K562 (cell line): ENCODE measurements at regions not wholly inside any gene's neighbourhood (a gene's known extent, or its start where the extent isn't known, plus 50 kb on each side); places are given as distances from the start of the nearest gene placed in this dataset.
"Not testable (repeated sequence)": the region's sequence is repeated elsewhere in the genome, so short reads cannot be mapped to it uniquely, and the experiment has no call there.

Experiments used
- ATAC-seq: fragments of 200-7000 bp; cut with Tn5 transposase; 3 replicates; pipeline ENCODE4 v1.9.1; 2020; ENCODE audit warnings: moderate library complexity
- BruUV-seq: library from RNA; stranded (reverse); fragments of 400-500 nt; replicated peaks from 2 replicates; lab custom pipeline; 2021; lab: Mats Ljungman, UMichigan
- CTCF ChIA-PET: fragments of 300-600 bp; formaldehyde crosslinking; extraction: SDS; loops from one replicate; lab custom pipeline; 2021; ENCODE audit warnings: low intra/inter-chr PET ratio; lab: Yijun Ruan, JAX
- POLR2A ChIA-PET: fragments of 300-600, 350-650 bp; sonication (Branson Sonifier 250); formaldehyde crosslinking; extraction: SDS; loops from one replicate; lab custom pipeline; 2021; ENCODE audit warnings: antibody characterized with exemption, inconsistent platforms; lab: Yijun Ruan, JAX
- DNase-seq, 4 experiments: peaks; one replicate each; pipeline versions ENCODE4 v3.0.0 to v3.0.0-alpha.2; 2011 to 2018; ENCODE audit warnings: low spot score in 3 of 4, mixed read lengths in 3 of 4; ENCODE audit errors: extremely low read depth in 1 of 4
- FAIRE-seq: peaks from 2 replicates; lab custom pipeline; 2011; peaks lifted over from hg19 to GRCh38; lab: Jason Lieb, UNC
- H2AFZ ChIP-seq: 2 replicates; pipeline ENCODE4 v1.6.0; 2011; ENCODE audit warnings: low read depth, low read length, control low read depth, inconsistent platforms
- H3K27ac ChIP-seq: fragments of 200-600 bp; 3 replicates; pipeline ENCODE4 v1.8.0; 2011; ENCODE audit warnings: low read depth, mild to moderate bottlenecking, control low read depth, inconsistent platforms, low read length, moderate library complexity, mixed read lengths; ENCODE audit errors: extremely low read depth
- H3K27me3 ChIP-seq, 2 experiments: fragments of 300-600 bp in 1 of 2; 2 replicates in 1 of 2; 3 replicates in 1 of 2; pipeline versions ENCODE4 v1.6.0 to v1.8.0; 2011; ENCODE audit warnings: inconsistent platforms in 2 of 2, low read length in 2 of 2, mild to moderate bottlenecking in 1 of 2, mixed read lengths in 1 of 2, moderate library complexity in 1 of 2; ENCODE audit not compliant: control insufficient read depth in 2 of 2, insufficient read depth in 2 of 2
- H3K36me3 ChIP-seq: fragments of 300-600 bp; 3 replicates; pipeline ENCODE4 v1.8.0; 2011; ENCODE audit warnings: mild to moderate bottlenecking, low read length, inconsistent platforms; ENCODE audit not compliant: control insufficient read depth, insufficient read depth
- H3K4me1 ChIP-seq, 2 experiments: fragments of 200-600 bp in 1 of 2; replicated peaks in 1 of 2; 2 replicates in 1 of 2; 3 replicates in 1 of 2; pipeline versions ENCODE4 v1.5.1 to v1.8.0; 2011; ENCODE audit warnings: inconsistent platforms in 2 of 2, low read length in 2 of 2, mild to moderate bottlenecking in 1 of 2, mixed read lengths in 1 of 2, moderate library complexity in 1 of 2; ENCODE audit not compliant: control insufficient read depth in 2 of 2, insufficient read depth in 2 of 2
- H3K4me2 ChIP-seq: 2 replicates; pipeline ENCODE4 v1.6.1; 2011; ENCODE audit warnings: low read length, control low read depth, inconsistent platforms, mixed read lengths; ENCODE audit not compliant: insufficient read depth
- H3K4me3 ChIP-seq: fragments of 200-600 bp; sonication (generic), shearing (Covaris generic); 2 replicates; pipeline ENCODE4 v1.5.1; 2016; ENCODE audit warnings: control low read depth, inconsistent platforms
- H3K79me2 ChIP-seq: fragments of 200-600 bp; 3 replicates; pipeline ENCODE4 v1.8.0; 2011; ENCODE audit warnings: low read length, inconsistent platforms; ENCODE audit not compliant: control insufficient read depth, insufficient read depth
- H3K9ac ChIP-seq, 2 experiments: 2 replicates each; pipeline versions ENCODE4 v1.6.0 to v1.6.1; 2011; ENCODE audit warnings: low read depth in 2 of 2, low read length in 2 of 2, control low read depth in 1 of 2, inconsistent platforms in 1 of 2, mild to moderate bottlenecking in 1 of 2, mixed read lengths in 1 of 2; ENCODE audit not compliant: insufficient read depth in 1 of 2
- H3K9me1 ChIP-seq: one replicate; pipeline ENCODE4 v1.6.0; 2011; ENCODE audit warnings: inconsistent platforms, mild to moderate bottlenecking, low read length, moderate library complexity; ENCODE audit not compliant: control insufficient read depth, insufficient read depth
- H3K9me3 ChIP-seq: replicated peaks from 2 replicates; pipeline ENCODE4 v1.5.1; 2011; ENCODE audit warnings: low read depth, low read length, inconsistent platforms; ENCODE audit not compliant: control insufficient read depth, insufficient read depth
- H4K20me1 ChIP-seq: replicated peaks from 2 replicates; pipeline ENCODE4 v1.6.1; 2011; ENCODE audit warnings: low read length, inconsistent platforms, mixed read lengths; ENCODE audit not compliant: control insufficient read depth, insufficient read depth
- WGBS: fragments of 100-300 bp; shearing (Covaris generic); methylation state at CpG from one replicate; pipeline ENCODE4 v1.1.6; 2016; ENCODE audit warnings: low coverage, mixed read lengths; ENCODE audit not compliant: insufficient coverage; ENCODE audit errors: missing lambda C conversion rate; 5-methylcytosine and 5-hydroxymethylcytosine counted together
- in situ Hi-C: fragments of 300-500 bp; cut with MboI; formaldehyde crosslinking; loops from 4 replicates; pipeline ENCODE4 v1.15.0; 2018; ENCODE audit warnings: inconsistent platforms, mixed read lengths
- intact Hi-C: fragments of 100-400 bp; cut with micrococcal nuclease; formaldehyde crosslinking; loops from 2 replicates; pipeline ENCODE4 v1.14.2; 2022

DNA sequence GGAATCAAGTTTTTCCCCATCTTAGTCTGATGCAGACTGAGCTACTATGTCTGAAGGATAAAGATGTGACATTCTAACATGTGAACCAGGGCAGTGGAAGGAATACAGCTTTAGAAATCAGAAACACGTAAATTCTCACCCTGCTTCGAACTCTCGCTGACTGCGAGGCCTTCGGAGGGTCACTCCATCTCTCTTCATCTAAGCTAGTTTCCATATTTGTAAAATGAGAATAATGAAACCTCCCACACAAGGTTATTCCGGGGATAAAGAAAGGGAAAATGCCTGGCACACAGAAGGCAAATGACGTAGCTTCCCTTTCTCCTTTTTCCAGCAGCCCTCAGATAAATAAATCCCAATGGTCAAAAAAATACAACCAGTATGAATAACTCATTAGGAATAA, 152.0 kb downstream of the ATP6V0E2 start:
- CTCF ChIA-PET, H3K36me3 ChIP-seq, ATAC-seq, H3K4me2 ChIP-seq, H3K9ac ChIP-seq, H3K27ac ChIP-seq, H3K4me1 ChIP-seq, H3K9me3 ChIP-seq, BruUV-seq, FAIRE-seq, intact Hi-C loops, H2AFZ ChIP-seq, H4K20me1 ChIP-seq, POLR2A ChIA-PET, H3K4me3 ChIP-seq, H3K9me1 ChIP-seq, H3K79me2 ChIP-seq, DNase-seq: not testable (repeated sequence)
- in situ Hi-C loops = loop anchor here (25.0 kb wide), 1 partner anchor 164 kb away; the partner anchor contains the start of gene ATP6V0E2
- 3% methylated on average over 6 of the region's 7 CpGs for WGBS
- peaks cover 3 to 14% of the 10 kb centered on the region in 2 experiments; a peak in 4 of 5 replicates for H3K27me3 ChIP-seq

GRCh38 chr7:150028344-150029012, 154.7 kb downstream of the ATP6V0E2 start:
- H3K27me3 ChIP-seq = peaks cover 3 to 14% of the 10 kb centered on the region in 2 experiments; a peak in 4 of 5 replicates
- intact Hi-C loops, H3K27ac ChIP-seq, POLR2A ChIA-PET, DNase-seq, H2AFZ ChIP-seq, H3K9ac ChIP-seq, H3K36me3 ChIP-seq, H3K9me1 ChIP-seq, H3K4me1 ChIP-seq, BruUV-seq, H3K9me3 ChIP-seq, FAIRE-seq, H4K20me1 ChIP-seq, ATAC-seq, CTCF ChIA-PET, H3K4me2 ChIP-seq, H3K79me2 ChIP-seq, H3K4me3 ChIP-seq: not testable (repeated sequence)
- WGBS = 1% methylated on average over 7 of the region's 13 CpGs
- in situ Hi-C loops = loop anchor here (25.0 kb wide), 1 partner anchor 166 kb away; the partner anchor contains the start of gene ATP6V0E2

- H3K36me3 ChIP-seq, H3K9me1 ChIP-seq, H3K4me3 ChIP-seq, DNase-seq, H3K27ac ChIP-seq, BruUV-seq, POLR2A ChIA-PET, H3K9me3 ChIP-seq, FAIRE-seq, CTCF ChIA-PET, H3K4me1 ChIP-seq, H3K9ac ChIP-seq, ATAC-seq, H2AFZ ChIP-seq, H3K79me2 ChIP-seq, H4K20me1 ChIP-seq, intact Hi-C loops, H3K4me2 ChIP-seq: not testable (repeated sequence)
- peaks cover 3 to 11% of the 10 kb centered on the region in 2 experiments; a peak in 3 of 5 replicates for H3K27me3 ChIP-seq
- 2% methylated on average over 6 of the region's 6 CpGs for WGBS
- in situ Hi-C loops = loop anchor here (25.0 kb wide), 1 partner anchor 167 kb away; the partner anchor contains the start of gene ATP6V0E2
Measured at GRCh38 chr7:150029013-150029389, 155.2 kb downstream of the ATP6V0E2 start.

DNA sequence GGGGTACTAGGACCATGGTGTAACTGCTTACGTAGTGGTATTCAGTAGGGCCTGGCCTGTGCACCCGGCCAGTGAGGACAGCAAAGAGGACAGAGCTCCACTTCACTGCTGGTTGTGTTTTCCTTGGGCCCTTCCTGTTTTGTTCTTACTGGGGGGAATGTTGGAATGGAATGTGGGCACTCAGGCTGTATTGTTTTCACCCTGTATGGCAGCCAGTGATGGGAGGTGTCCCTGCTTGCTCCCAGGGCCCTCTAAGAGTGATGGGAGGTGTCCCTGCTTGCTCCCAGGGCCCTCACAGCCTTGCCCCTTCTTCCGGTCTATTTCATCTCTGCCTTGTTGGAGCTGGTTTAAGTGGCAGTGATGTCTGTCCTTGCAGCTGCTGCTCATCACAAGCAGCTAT, 158.0 kb downstream of the ATP6V0E2 start:
- ATAC-seq, H3K27ac ChIP-seq, BruUV-seq, H3K4me3 ChIP-seq, H3K9me1 ChIP-seq, H3K4me1 ChIP-seq, H4K20me1 ChIP-seq, POLR2A ChIA-PET, intact Hi-C loops, H3K4me2 ChIP-seq, H3K79me2 ChIP-seq, H2AFZ ChIP-seq, H3K27me3 ChIP-seq, H3K9ac ChIP-seq, DNase-seq, H3K36me3 ChIP-seq, FAIRE-seq, H3K9me3 ChIP-seq, CTCF ChIA-PET: not testable (repeated sequence)
- in situ Hi-C loops = loop anchor here (25.0 kb wide), 1 partner anchor 169 kb away; the partner anchor contains the start of gene ATP6V0E2
- 2% methylated on average over 3 of the region's 3 CpGs for WGBS
